ENCODE measurements at regions not wholly inside any gene's neighbourhood (a gene's known extent, or its start where the extent isn't known, plus 50 kb on each side); places are given as distances from the start of the nearest gene placed in this dataset.

DNA sequence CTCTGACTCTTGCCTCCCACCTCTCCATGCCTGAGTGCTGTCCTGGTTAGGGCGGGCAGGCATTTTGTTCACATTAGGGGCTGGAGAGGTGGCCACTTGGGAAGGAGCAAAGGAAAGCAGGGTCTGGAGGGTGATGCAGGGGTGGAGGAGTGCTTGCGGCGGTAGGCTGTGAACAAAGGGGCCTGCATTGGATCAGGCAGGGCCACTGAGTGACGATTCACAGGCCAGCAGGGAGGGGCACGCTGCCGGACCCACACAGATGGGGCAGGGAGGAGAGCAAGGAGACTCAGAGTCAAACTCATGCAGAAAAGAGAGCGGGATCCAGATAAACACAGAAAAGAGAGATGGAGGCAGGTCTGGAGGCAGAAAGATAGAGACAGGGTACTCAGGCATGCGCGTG lies 58.4 kb upstream of the TBX3 start:
- no peak overlapping the region for H3K4me3 ChIP-seq (ENCODE audit: low read depth, low read length, poor library complexity, severe bottlenecking)
- no peaks in the 10 kb centered on the region for H3K9me3 ChIP-seq (ENCODE audit: low read length)
- no peaks in the 10 kb centered on the region for H3K4me1 ChIP-seq (ENCODE audit: insufficient read depth, low read length, severe bottlenecking)
- H3K9me2 ChIP-seq (ENCODE audit: low read depth, low read length) = no peaks in the 10 kb centered on the region
- H3K4me2 ChIP-seq (ENCODE audit: low read length) = no peak overlapping the region
- no peaks in the 10 kb centered on the region for H4K20me1 ChIP-seq (ENCODE audit: insufficient read depth, low read length)
- TF ChIP-seq CTCF (IDR thresholded peaks at IDR 0.05; ENCODE audit: low read length) = no peak
- TF ChIP-seq EZH2 (IDR thresholded peaks at IDR 0.05; ENCODE audit: borderline replicate concordance, low read length) = no peak
- H3K27ac ChIP-seq (ENCODE audit: low read depth, low read length, poor library complexity, severe bottlenecking) = no peak overlapping the region
- no peak overlapping the region for H2AFZ ChIP-seq (ENCODE audit: low read length)
- no peaks in the 10 kb centered on the region for H3F3A ChIP-seq (ENCODE audit: insufficient read depth, low read length)
- no peak overlapping the region for H3K9ac ChIP-seq (ENCODE audit: low read length)
- no peaks in the 10 kb centered on the region for H3K36me3 ChIP-seq (ENCODE audit: insufficient read depth, low read length)
- H3K79me2 ChIP-seq (ENCODE audit: insufficient read depth, low read length) = no peaks in the 10 kb centered on the region
- no peaks in the 10 kb centered on the region; the same call in 1 of the 2 replicates for H3K27me3 ChIP-seq (ENCODE audit: insufficient read depth, low read length)

DNA sequence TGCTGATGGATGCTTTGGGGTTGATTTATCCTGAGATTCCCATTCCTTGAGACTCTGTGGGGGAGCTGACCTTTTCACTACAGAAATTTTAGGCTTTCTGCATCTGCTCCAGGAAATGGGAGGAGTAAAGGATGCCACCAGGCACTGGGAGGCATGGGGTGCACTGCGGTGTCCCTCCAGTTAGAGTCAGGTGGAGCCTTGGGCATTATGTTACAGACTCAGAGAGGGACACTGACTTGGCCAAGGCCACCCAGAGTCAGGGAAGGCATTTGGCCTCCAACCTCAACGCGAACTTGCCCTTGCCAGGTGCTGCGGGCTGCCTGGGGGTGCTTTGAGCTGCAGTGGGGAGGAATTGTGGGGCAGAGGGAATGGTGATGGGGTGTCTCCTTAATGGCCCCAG lies 58.0 kb upstream of the TBX3 start:
- Histone ChIP-seq H3K36me3 (ENCODE audit: insufficient read depth, low read length) (no peaks in the 10 kb centered on the region), H3K9me2 (ENCODE audit: low read depth, low read length) (no peaks in the 10 kb centered on the region), H3K9me3 (ENCODE audit: low read length) (no peaks in the 10 kb centered on the region), H3K4me2 (ENCODE audit: low read length) (no peak overlapping the region), H3K79me2 (ENCODE audit: insufficient read depth, low read length) (no peaks in the 10 kb centered on the region), H3K9ac (ENCODE audit: low read length) (no peak overlapping the region), H3K27ac (ENCODE audit: low read depth, low read length, poor library complexity, severe bottlenecking) (no peak overlapping the region), H3K4me3 (ENCODE audit: low read depth, low read length, poor library complexity, severe bottlenecking) (no peak overlapping the region), H2AFZ (ENCODE audit: low read length) (no peak overlapping the region), H4K20me1 (ENCODE audit: insufficient read depth, low read length) (no peaks in the 10 kb centered on the region), H3K4me1 (ENCODE audit: insufficient read depth, low read length, severe bottlenecking) (no peaks in the 10 kb centered on the region), H3K27me3 (ENCODE audit: insufficient read depth, low read length) (no peaks in the 10 kb centered on the region; the same call in 1 of the 2 replicates), H3F3A (ENCODE audit: insufficient read depth, low read length) (no peaks in the 10 kb centered on the region)
- no peak for TF ChIP-seq CTCF (IDR thresholded peaks at IDR 0.05; ENCODE audit: low read length)
- TF ChIP-seq EZH2 (IDR thresholded peaks at IDR 0.05; ENCODE audit: borderline replicate concordance, low read length) = no peak

DNA sequence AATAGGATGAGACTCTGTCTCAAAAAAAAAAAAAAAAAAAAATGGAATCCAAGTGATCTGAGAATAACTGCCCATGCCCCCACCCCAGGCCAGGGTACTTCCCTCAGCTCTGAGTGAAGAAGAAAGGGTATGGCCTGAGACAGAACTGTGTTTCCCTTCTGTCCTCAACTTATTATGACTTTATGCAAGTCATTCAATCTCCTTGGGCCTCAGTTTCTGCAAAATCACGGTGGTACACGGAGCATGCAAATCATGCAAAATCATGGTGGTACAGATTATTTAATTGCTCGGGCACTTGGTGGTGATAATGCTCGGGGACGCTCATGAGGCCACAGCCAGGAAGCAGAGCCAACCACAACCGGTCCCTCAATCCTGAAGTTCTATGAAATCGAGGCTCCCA lies 56.5 kb upstream of the TBX3 start:
- Histone ChIP-seq H3K9me3 (ENCODE audit: low read length) (no peaks in the 10 kb centered on the region), H3K79me2 (ENCODE audit: insufficient read depth, low read length) (no peaks in the 10 kb centered on the region), H3K4me2 (ENCODE audit: low read length) (no peak overlapping the region), H3K36me3 (ENCODE audit: insufficient read depth, low read length) (no peaks in the 10 kb centered on the region), H3K4me1 (ENCODE audit: insufficient read depth, low read length, severe bottlenecking) (no peaks in the 10 kb centered on the region), H3K4me3 (ENCODE audit: low read depth, low read length, poor library complexity, severe bottlenecking) (no peak overlapping the region), H3K27ac (ENCODE audit: low read depth, low read length, poor library complexity, severe bottlenecking) (no peak overlapping the region), H3K9ac (ENCODE audit: low read length) (no peak overlapping the region), H4K20me1 (ENCODE audit: insufficient read depth, low read length) (no peaks in the 10 kb centered on the region), H3F3A (ENCODE audit: insufficient read depth, low read length) (no peaks in the 10 kb centered on the region), H3K9me2 (ENCODE audit: low read depth, low read length) (no peaks in the 10 kb centered on the region), H3K27me3 (ENCODE audit: insufficient read depth, low read length) (no peaks in the 10 kb centered on the region; the same call in 1 of the 2 replicates), H2AFZ (ENCODE audit: low read length) (no peak overlapping the region)
- TF ChIP-seq CTCF (IDR thresholded peaks at IDR 0.05; ENCODE audit: low read length) (no peak), EZH2 (IDR thresholded peaks at IDR 0.05; ENCODE audit: borderline replicate concordance, low read length) (no peak)

Measured in OCI-LY1 (cell line).